Caki2 (cell line): ENCODE measurements at regions not wholly inside any gene's neighbourhood (a gene's known extent, or its start where the extent isn't known, plus 50 kb on each side); places are given as distances from the start of the nearest gene placed in this dataset.
A peak's percentile ranks its signal among the peaks of the same experiment; 100 is the strongest.
"Not testable (repeated sequence)": the region's sequence is repeated elsewhere in the genome, so short reads cannot be mapped to it uniquely, and the experiment has no call there.

Experiments used
- DNase-seq: peaks from one replicate; pipeline ENCODE4 v3.0.0-alpha.2; 2015; ENCODE audit warnings: low read depth
- in situ Hi-C: cut with HindIII; loops from 2 replicates; pipeline ENCODE4 v1.10.0; 2016; ENCODE audit warnings: low sequenced_read_pairs, low pct_unique_long_range_greater_than_20kb, mixed read lengths

GRCh38 chrX:92430574-92430973, 651.4 kb downstream of the PCDH11X start:
- in situ Hi-C loops, DNase-seq: not testable (repeated sequence)

- DNase-seq, in situ Hi-C loops: not testable (repeated sequence)
Measured at GRCh38 chrX:92460539-92460938, 681.4 kb downstream of the PCDH11X start.

DNA sequence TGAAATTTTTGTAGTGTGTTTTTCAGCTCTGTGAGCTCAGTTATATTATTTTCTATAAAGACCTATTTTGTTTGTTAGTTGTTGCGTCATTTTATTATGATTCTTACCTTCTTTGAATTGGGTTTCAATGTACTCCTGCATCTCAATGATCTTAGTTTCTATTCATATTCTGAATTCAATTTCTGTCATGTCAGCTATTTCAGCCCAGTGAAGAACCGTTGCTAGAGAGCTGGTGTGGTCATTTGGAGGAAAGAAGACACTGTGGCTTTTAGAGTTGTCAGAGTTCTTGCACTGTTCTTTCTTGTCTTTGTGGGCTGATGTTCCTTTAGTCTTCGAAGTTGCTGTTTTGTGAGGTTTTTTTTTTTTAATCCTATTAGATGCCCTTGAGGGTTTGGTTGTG, 701.0 kb downstream of the PCDH11X start:
- in situ Hi-C loops, DNase-seq: not testable (repeated sequence)

GRCh38 chrX:92485487-92485886, 706.3 kb downstream of the PCDH11X start:
- in situ Hi-C loops, DNase-seq: not testable (repeated sequence)

DNA sequence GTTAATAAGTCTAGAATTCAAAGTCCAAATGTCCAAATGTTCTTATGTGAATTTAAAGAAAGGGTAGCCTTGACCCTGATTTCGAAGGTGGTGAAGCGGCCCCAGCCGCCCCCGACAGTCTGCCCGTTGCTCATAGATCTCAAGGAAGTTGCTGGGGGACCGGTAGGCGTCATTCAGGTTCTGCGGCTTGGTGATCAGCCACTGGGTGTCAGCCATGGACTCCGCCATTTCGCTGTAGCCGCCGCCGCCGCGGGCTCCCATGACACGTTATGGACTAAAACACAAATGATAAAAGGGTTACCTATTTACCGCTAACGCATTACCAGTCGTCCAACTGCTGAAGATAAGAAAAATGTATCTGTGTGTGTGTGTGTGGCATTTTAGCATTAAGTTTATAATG, 736.1 kb downstream of the PCDH11X start:
- in situ Hi-C loops: not testable (repeated sequence)

DNA sequence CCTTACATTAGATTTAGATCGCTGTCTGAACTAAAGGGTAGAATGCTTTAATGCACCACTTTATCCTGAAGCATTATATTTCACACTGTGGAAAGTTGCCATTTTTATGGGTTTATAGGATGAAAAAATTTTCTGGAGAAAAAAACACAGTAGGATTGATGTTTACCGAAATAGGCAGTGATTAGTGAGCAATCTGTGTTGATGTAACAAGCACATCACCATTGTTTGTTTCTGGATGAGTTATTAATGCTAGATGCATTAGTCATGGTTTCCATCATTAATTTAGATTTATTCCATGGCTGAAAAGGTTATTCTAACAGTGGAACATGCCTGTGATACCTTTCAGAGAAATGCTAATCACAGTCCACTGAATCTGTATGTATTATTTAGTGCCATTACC, 749.8 kb downstream of the PCDH11X start:
- DNase-seq, in situ Hi-C loops: not testable (repeated sequence)

More for the DNA sequence above, 736.1 kb downstream of the PCDH11X start:
- not testable (repeated sequence) for DNase-seq

DNA sequence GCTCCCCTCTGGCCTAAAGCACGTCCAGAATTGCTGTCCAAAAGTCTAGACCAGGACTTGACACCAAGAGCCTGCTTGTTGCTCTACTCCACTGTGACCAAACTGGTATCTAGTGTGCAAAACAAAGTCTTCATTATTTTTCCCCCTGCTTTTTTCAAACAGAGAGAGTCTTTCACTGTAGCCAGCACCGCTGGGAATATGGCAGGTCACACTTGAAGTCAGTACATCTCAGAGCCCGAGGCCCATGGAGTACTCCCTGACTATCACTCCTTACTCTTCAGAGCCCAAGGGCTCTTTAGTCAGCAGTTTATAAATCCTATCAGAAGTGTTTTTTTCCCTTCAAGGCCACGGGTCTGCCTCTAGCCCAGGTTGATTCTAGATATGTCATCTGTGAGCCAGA, 761.3 kb downstream of the PCDH11X start:
- in situ Hi-C loops, DNase-seq: not testable (repeated sequence)

- in situ Hi-C loops, DNase-seq: not testable (repeated sequence)
Measured at GRCh38 chrX:92558323-92558722, 779.1 kb downstream of the PCDH11X start.

GRCh38 chrX:92558796-92559195, 779.6 kb downstream of the PCDH11X start:
- in situ Hi-C loops, DNase-seq: not testable (repeated sequence)

DNA sequence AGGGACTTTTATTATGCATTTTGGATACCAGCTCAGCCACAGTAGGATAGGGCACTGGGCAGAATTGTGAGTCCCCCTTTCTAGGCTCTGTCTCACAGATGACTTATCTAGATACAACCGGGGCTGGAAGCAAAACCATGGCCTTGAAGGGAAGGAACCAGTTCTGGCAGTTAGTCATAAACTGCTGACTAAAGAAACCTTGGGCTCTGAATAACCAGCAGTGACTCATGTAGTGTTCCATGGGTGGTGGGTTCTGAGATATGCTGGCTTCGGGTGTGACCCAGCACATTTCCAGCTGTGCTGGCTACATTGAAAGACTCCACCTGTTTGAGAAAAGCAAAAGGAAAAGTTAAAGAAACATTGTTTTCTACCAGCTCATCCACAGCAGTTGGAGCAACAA, 780.9 kb downstream of the PCDH11X start:
- peak; percentile 11 for DNase-seq
- in situ Hi-C loops: not testable (repeated sequence)

DNA sequence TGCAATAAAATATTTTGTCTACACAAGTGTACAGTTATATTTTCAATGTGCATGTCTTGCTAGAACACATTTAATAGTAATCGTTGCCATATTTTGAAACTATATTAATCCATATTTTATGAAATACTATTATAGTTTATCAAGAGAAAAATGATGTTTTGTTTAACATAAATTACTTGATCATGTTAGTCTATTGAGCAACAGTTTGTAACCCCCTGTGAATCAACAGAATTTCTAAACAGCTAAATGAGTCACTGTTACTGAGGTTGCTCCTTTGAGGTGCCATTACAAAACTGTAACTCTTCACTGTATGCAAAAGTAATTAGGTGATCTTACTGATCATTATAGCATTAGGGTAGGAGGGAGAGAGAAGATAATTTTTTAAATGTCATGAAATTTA, 791.0 kb downstream of the PCDH11X start:
- in situ Hi-C loops: not testable (repeated sequence)

GRCh38 chrX:92586643-92587042, 807.5 kb downstream of the PCDH11X start:
- in situ Hi-C loops, DNase-seq: not testable (repeated sequence)

More for the DNA sequence above, 791.0 kb downstream of the PCDH11X start:
- DNase-seq: not testable (repeated sequence)

DNA sequence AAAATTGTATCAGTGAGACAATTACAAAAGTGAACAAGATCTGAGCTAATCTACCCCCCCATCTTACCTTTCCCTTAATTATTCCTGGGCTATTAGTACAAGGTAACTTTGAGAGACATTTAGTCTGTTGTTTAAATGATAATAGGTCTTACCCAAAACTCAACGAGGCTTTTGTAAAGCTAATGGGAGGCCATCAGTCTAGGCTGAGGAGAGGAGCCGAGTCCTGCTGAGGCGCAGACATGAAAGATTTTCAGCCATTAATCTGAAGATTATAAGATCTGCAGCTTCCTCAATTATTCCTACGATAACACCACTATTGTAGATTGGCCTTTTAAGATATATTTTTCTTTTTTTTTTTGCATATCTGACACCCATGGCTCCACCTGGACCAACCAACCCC, 810.5 kb downstream of the PCDH11X start:
- in situ Hi-C loops, DNase-seq: not testable (repeated sequence)

GRCh38 chrX:92590726-92591298, 811.6 kb downstream of the PCDH11X start:
- in situ Hi-C loops, DNase-seq: not testable (repeated sequence)

DNA sequence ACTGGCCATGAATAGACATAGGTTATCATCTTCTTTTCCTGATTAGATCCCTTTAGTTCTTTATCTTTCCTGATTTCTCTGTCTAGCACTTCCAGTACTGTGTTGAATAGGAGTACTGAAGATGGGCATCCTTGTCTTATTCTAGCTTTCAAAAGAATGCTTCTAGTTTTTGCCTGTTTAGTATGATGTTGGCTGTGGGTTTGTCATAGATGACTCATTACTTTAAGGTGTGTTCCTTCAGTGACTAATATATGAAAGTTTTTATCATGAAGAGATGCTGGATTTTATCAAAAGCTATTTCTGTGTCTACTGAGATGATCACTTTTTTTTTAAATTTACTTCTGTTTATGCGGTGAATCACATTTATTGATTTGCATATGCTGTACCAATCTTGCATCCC, 832.3 kb downstream of the PCDH11X start:
- in situ Hi-C loops, DNase-seq: not testable (repeated sequence)

DNA sequence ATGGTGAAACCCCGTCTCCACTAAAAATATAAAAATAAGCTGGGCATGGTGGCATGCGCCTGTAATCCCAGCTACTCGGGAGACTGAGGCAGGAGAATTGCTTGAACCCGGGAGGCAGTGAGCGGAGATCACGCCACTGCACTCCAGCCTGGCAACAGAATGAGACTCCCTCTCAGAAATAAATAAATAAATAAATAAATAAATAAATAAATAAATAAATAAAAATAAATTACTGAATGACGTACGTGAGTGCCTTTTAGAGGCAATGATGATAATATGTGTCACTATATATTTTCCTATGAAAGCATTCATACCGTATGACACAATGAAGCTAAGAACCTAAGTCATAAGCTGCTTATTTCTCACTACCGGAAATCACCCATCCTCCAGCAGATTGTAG, 847.5 kb downstream of the PCDH11X start:
- in situ Hi-C loops: not testable (repeated sequence)

GRCh38 chrX:92657593-92657992, 878.4 kb downstream of the PCDH11X start:
- in situ Hi-C loops, DNase-seq: not testable (repeated sequence)

More for the DNA sequence above, 847.5 kb downstream of the PCDH11X start:
- not testable (repeated sequence) for DNase-seq

DNA sequence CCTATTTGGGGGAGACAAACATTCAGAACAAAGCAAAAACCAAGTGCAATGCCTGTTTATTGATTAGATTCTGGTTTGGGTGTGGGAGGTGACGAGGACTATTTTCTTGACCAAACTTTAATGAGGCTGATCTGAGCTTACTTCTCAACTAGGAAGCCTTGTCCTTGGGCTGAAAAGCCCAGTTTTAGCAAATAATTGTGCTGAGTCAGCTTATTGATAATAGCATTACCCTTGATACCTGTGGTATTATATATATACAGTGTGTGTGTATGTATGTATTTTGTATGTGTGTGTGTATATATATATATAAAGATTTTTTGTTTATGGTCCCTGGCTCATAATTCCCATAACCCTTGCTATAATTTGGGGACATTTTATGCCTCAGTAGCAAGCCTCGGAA, 880.6 kb downstream of the PCDH11X start:
- DNase-seq, in situ Hi-C loops: not testable (repeated sequence)

DNA sequence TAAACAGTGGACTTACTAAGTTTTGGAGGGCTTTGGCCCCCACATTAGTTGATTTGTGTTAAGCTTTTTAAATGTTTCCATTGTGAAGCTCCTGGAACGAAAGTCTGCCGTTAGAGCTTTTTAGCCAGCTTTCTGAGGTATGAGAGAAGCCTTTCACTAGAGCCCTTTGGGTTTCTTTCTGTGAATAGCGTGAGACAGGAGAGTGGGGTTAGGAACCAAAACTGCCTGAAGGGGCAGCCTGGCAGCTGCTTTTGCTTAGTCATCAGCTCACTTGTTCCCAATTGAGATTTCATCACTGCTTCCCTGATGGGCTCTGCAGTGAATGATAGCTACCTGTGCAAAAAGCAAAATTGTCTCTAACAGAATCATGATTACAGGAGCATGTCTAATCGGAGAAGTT, 913.6 kb downstream of the PCDH11X start:
- in situ Hi-C loops, DNase-seq: not testable (repeated sequence)
